K562 (cell line): ENCODE measurements at regions not wholly inside any gene's neighbourhood (a gene's known extent, or its start where the extent isn't known, plus 50 kb on each side); places are given as distances from the start of the nearest gene placed in this dataset.

Source experiments
- ATAC-seq: fragments of 200-7000 bp; cut with Tn5 transposase; 3 replicates; pipeline ENCODE4 v1.9.1; 2020; ENCODE audit warnings: moderate library complexity
- BruUV-seq: library from RNA; stranded (reverse); fragments of 400-500 nt; replicated peaks from 2 replicates; lab custom pipeline; 2021; lab: Mats Ljungman, UMichigan
- CTCF ChIA-PET: fragments of 300-600 bp; formaldehyde crosslinking; extraction: SDS; loops from one replicate; lab custom pipeline; 2021; ENCODE audit warnings: low intra/inter-chr PET ratio; lab: Yijun Ruan, JAX
- POLR2A ChIA-PET: fragments of 300-600, 350-650 bp; sonication (Branson Sonifier 250); formaldehyde crosslinking; extraction: SDS; loops from one replicate; lab custom pipeline; 2021; ENCODE audit warnings: antibody characterized with exemption, inconsistent platforms; lab: Yijun Ruan, JAX
- DNase-seq, 4 experiments: peaks; one replicate each; pipeline versions ENCODE4 v3.0.0 to v3.0.0-alpha.2; 2011 to 2018; ENCODE audit warnings: low spot score in 3 of 4, mixed read lengths in 3 of 4; ENCODE audit errors: extremely low read depth in 1 of 4
- FAIRE-seq: peaks from 2 replicates; lab custom pipeline; 2011; peaks lifted over from hg19 to GRCh38; lab: Jason Lieb, UNC
- H2AFZ ChIP-seq: 2 replicates; pipeline ENCODE4 v1.6.0; 2011; ENCODE audit warnings: low read depth, low read length, control low read depth, inconsistent platforms
- H3K27ac ChIP-seq: fragments of 200-600 bp; 3 replicates; pipeline ENCODE4 v1.8.0; 2011; ENCODE audit warnings: low read depth, mild to moderate bottlenecking, control low read depth, inconsistent platforms, low read length, moderate library complexity, mixed read lengths; ENCODE audit errors: extremely low read depth
- H3K27me3 ChIP-seq, 2 experiments: fragments of 300-600 bp in 1 of 2; 2 replicates in 1 of 2; 3 replicates in 1 of 2; pipeline versions ENCODE4 v1.6.0 to v1.8.0; 2011; ENCODE audit warnings: inconsistent platforms in 2 of 2, low read length in 2 of 2, mild to moderate bottlenecking in 1 of 2, mixed read lengths in 1 of 2, moderate library complexity in 1 of 2; ENCODE audit not compliant: control insufficient read depth in 2 of 2, insufficient read depth in 2 of 2
- H3K36me3 ChIP-seq: fragments of 300-600 bp; 3 replicates; pipeline ENCODE4 v1.8.0; 2011; ENCODE audit warnings: mild to moderate bottlenecking, low read length, inconsistent platforms; ENCODE audit not compliant: control insufficient read depth, insufficient read depth
- H3K4me1 ChIP-seq, 2 experiments: fragments of 200-600 bp in 1 of 2; replicated peaks in 1 of 2; 2 replicates in 1 of 2; 3 replicates in 1 of 2; pipeline versions ENCODE4 v1.5.1 to v1.8.0; 2011; ENCODE audit warnings: inconsistent platforms in 2 of 2, low read length in 2 of 2, mild to moderate bottlenecking in 1 of 2, mixed read lengths in 1 of 2, moderate library complexity in 1 of 2; ENCODE audit not compliant: control insufficient read depth in 2 of 2, insufficient read depth in 2 of 2
- H3K4me2 ChIP-seq: 2 replicates; pipeline ENCODE4 v1.6.1; 2011; ENCODE audit warnings: low read length, control low read depth, inconsistent platforms, mixed read lengths; ENCODE audit not compliant: insufficient read depth
- H3K4me3 ChIP-seq: fragments of 200-600 bp; sonication (generic), shearing (Covaris generic); 2 replicates; pipeline ENCODE4 v1.5.1; 2016; ENCODE audit warnings: control low read depth, inconsistent platforms
- H3K79me2 ChIP-seq: fragments of 200-600 bp; 3 replicates; pipeline ENCODE4 v1.8.0; 2011; ENCODE audit warnings: low read length, inconsistent platforms; ENCODE audit not compliant: control insufficient read depth, insufficient read depth
- H3K9ac ChIP-seq, 2 experiments: 2 replicates each; pipeline versions ENCODE4 v1.6.0 to v1.6.1; 2011; ENCODE audit warnings: low read depth in 2 of 2, low read length in 2 of 2, control low read depth in 1 of 2, inconsistent platforms in 1 of 2, mild to moderate bottlenecking in 1 of 2, mixed read lengths in 1 of 2; ENCODE audit not compliant: insufficient read depth in 1 of 2
- H3K9me1 ChIP-seq: one replicate; pipeline ENCODE4 v1.6.0; 2011; ENCODE audit warnings: inconsistent platforms, mild to moderate bottlenecking, low read length, moderate library complexity; ENCODE audit not compliant: control insufficient read depth, insufficient read depth
- H3K9me3 ChIP-seq: replicated peaks from 2 replicates; pipeline ENCODE4 v1.5.1; 2011; ENCODE audit warnings: low read depth, low read length, inconsistent platforms; ENCODE audit not compliant: control insufficient read depth, insufficient read depth
- H4K20me1 ChIP-seq: replicated peaks from 2 replicates; pipeline ENCODE4 v1.6.1; 2011; ENCODE audit warnings: low read length, inconsistent platforms, mixed read lengths; ENCODE audit not compliant: control insufficient read depth, insufficient read depth
- CEBPZ ChIP-seq: fragments of 150-350 bp; IDR thresholded peaks from 2 replicates; pipeline ENCODE4 v1.6.1; 2014; ENCODE audit warnings: low read depth, mild to moderate bottlenecking, low read length, borderline replicate concordance
- HLTF ChIP-seq: fragments of 450-650 bp; IDR thresholded peaks from 2 replicates; pipeline ENCODE4 v1.6.1; 2016
- NELFE ChIP-seq: IDR thresholded peaks from 2 replicates; pipeline ENCODE4 v1.6.1; 2011; ENCODE audit warnings: mild to moderate bottlenecking; ENCODE audit not compliant: insufficient read depth, insufficient read length
- PTBP1 ChIP-seq: fragments of 200-400 bp; formaldehyde crosslinking; IDR thresholded peaks from 2 replicates; pipeline ENCODE4 v1.6.1; 2017; ENCODE audit warnings: low read depth, low read length
- RNF219 ChIP-seq: fragments of 250-450 bp; sonication (Bioruptor Pico); IDR thresholded peaks from 2 replicates; pipeline ENCODE4 v1.5.0; 2022; ENCODE audit warnings: mild to moderate bottlenecking
- RREB1 ChIP-seq: fragments of 250-450 bp; sonication (Bioruptor Pico); IDR thresholded peaks from 2 replicates; pipeline ENCODE4 v1.4.0; 2020
- SOX6 ChIP-seq: fragments of 450-650 bp; IDR thresholded peaks from 2 replicates; pipeline ENCODE4 v1.6.1; 2014; ENCODE audit warnings: mild to moderate bottlenecking
- TBL1XR1 ChIP-seq, 2 experiments: IDR thresholded peaks; 2 replicates each; pipeline ENCODE4 v1.6.1; 2012; ENCODE audit warnings: improper control_type of control experiment in 2 of 2, low read length in 2 of 2, mild to moderate bottlenecking in 1 of 2
- TEAD1 ChIP-seq, 2 experiments: fragments of 450-650 bp in 1 of 2; sonication (generic) in 1 of 2; formaldehyde crosslinking; IDR thresholded peaks; 2 replicates each; pipeline versions ENCODE4 v1.4.0 to v1.8.0; 2020 to 2022; ENCODE audit warnings: mild to moderate bottlenecking in 2 of 2, missing genetic modification reagents in 1 of 2
- ZC3H8 ChIP-seq: fragments of 450-650 bp; IDR thresholded peaks from 2 replicates; pipeline ENCODE4 v1.6.1; 2017
- ZNF431 ChIP-seq: sonication (generic); formaldehyde crosslinking; IDR thresholded peaks from 2 replicates; pipeline ENCODE4 v1.8.0; 2022; ENCODE audit warnings: mild to moderate bottlenecking, missing genetic modification reagents
- ZNF445 ChIP-seq: fragments of 250-450 bp; sonication (Bioruptor Pico); IDR thresholded peaks from 2 replicates; pipeline ENCODE4 v1.4.0; 2020; ENCODE audit warnings: low read depth, mild to moderate bottlenecking, moderate library complexity
- WGBS: fragments of 100-300 bp; shearing (Covaris generic); methylation state at CpG from one replicate; pipeline ENCODE4 v1.1.6; 2016; ENCODE audit warnings: low coverage, mixed read lengths; ENCODE audit not compliant: insufficient coverage; ENCODE audit errors: missing lambda C conversion rate; 5-methylcytosine and 5-hydroxymethylcytosine counted together
- in situ Hi-C: fragments of 300-500 bp; cut with MboI; formaldehyde crosslinking; loops from 4 replicates; pipeline ENCODE4 v1.15.0; 2018; ENCODE audit warnings: inconsistent platforms, mixed read lengths
- intact Hi-C: fragments of 100-400 bp; cut with micrococcal nuclease; formaldehyde crosslinking; loops from 2 replicates; pipeline ENCODE4 v1.14.2; 2022
- TF ChIP-seq, protein P1 (sequence below): fragments of 250-450 bp; sonication (Bioruptor Pico); IDR thresholded peaks from 2 replicates; pipeline ENCODE4 v1.8.0; 2022; ENCODE audit warnings: moderate library complexity, mild to moderate bottlenecking, inconsistent platforms

GRCh38 chr5:106006242-106006641 is 1664.5 kb downstream of the EFNA5 start:
- intact Hi-C loops = no loop called here
- ATAC-seq = no peak
- 0% methylated on average over 2 of the region's 2 CpGs for WGBS
- no peak overlapping the region for H3K9ac ChIP-seq
- no peak overlapping the region for H3K4me3 ChIP-seq
- no TSS peak for BruUV-seq
- H3K27me3 ChIP-seq = no peaks in the 10 kb centered on the region
- in situ Hi-C loops = no loop called here
- H2AFZ ChIP-seq = no peak overlapping the region
- no peak overlapping the region for H3K4me2 ChIP-seq
- no peaks in the 10 kb centered on the region for H3K4me1 ChIP-seq
- H3K9me3 ChIP-seq = no peaks in the 10 kb centered on the region
- H3K9me1 ChIP-seq = no peaks in the 10 kb centered on the region
- no peak overlapping the region for H3K27ac ChIP-seq
- ChIA-PET POLR2A (no interaction called here), CTCF (no interaction called here)
- H3K36me3 ChIP-seq = no peaks in the 10 kb centered on the region
- H4K20me1 ChIP-seq = no peaks in the 10 kb centered on the region
- no peak for FAIRE-seq
- DNase-seq = no peak
- H3K79me2 ChIP-seq = no peaks in the 10 kb centered on the region
- TF ChIP-seq HLTF = no peak
- TF ChIP-seq ZNF431 = no peak
- TF ChIP-seq, protein P1, sequence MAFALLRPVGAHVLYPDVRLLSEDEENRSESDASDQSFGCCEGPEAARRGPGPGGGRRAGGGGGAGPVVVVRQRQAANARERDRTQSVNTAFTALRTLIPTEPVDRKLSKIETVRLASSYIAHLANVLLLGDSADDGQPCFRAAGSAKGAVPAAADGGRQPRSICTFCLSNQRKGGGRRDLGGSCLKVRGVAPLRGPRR (CRISPR knock-in tag) = no peak
- TF ChIP-seq RNF219 (CRISPR knock-in tag) = no peak
- no peak for TF ChIP-seq TBL1XR1 (IDR thresholded peaks at IDR 0.05; ENCODE audit: low read length in 2 of 2)
- no peak for TF ChIP-seq NELFE
- no peak for TF ChIP-seq PTBP1
- no peak for TF ChIP-seq RREB1
- TF ChIP-seq ZC3H8 = no peak
- no peak for TF ChIP-seq CEBPZ
- TF ChIP-seq ZNF445 (CRISPR knock-in tag) = no peak
- no peak for TF ChIP-seq SOX6
- no peak for TF ChIP-seq TEAD1 (CRISPR knock-in tag; IDR thresholded peaks at IDR 0.05)
